ENCODE measurements at regions not wholly inside any gene's neighbourhood (a gene's known extent, or its start where the extent isn't known, plus 50 kb on each side); places are given as distances from the start of the nearest gene placed in this dataset.
"Not testable (repeated sequence)": the region's sequence is repeated elsewhere in the genome, so short reads cannot be mapped to it uniquely, and the experiment has no call there.

- Histone ChIP-seq H3K4me1 (peaks cover 0 to 6% (median 2%) of the 10 kb centered on the region in 4 donors), H3K27me3 (no peaks in the 10 kb centered on the region), H3K36me3 (no peaks in the 10 kb centered on the region), H3K4me3 (no peak overlapping the region), H3K9me3 (no peaks in the 10 kb centered on the region), H3K27ac (peak overlapping the region in 1 of 4 donors; percentile 25)
- intact Hi-C loops (cut with DNase I; ENCODE audit: low total_unique reads) (no loop called here), in situ Hi-C loops (cut with MboI; ENCODE audit: low pct_ligation_motif_present in 1 of 4, low pct_unique_long_range_greater_than_20kb in 1 of 4, low sequenced_read_pairs in 3 of 4) (no loop called here)
- DNase-seq = no peak
- TF ChIP-seq POLR2A (IDR thresholded peaks at IDR 0.05) (no peak), EP300 (IDR thresholded peaks at IDR 0.05; ENCODE audit: low read depth) (no peak), CTCF (IDR thresholded peaks at IDR 0.05) (no peak), POLR2AphosphoS5 (IDR thresholded peaks at IDR 0.05) (no peak)
- 55 to 59% methylated on average over 7 of the region's 7 CpGs for WGBS, 2 donors (ENCODE audit: low coverage in 1 of 2)
Measured at GRCh38 chr1:112840631-112841624, 115.1 kb downstream of the SLC16A1 start.

GRCh38 chr1:112836642-112837041 lies 119.4 kb downstream of the SLC16A1 start:
- in situ Hi-C loops (cut with MboI; ENCODE audit: low pct_ligation_motif_present in 1 of 4, low pct_unique_long_range_greater_than_20kb in 1 of 4, low sequenced_read_pairs in 3 of 4) (no loop called here), intact Hi-C loops (cut with DNase I; ENCODE audit: low total_unique reads) (no loop called here)
- H3K9me3 ChIP-seq = no peaks in the 10 kb centered on the region
- TF ChIP-seq POLR2A (IDR thresholded peaks at IDR 0.05) (no peak), POLR2AphosphoS5 (IDR thresholded peaks at IDR 0.05) (no peak), EP300 (IDR thresholded peaks at IDR 0.05; ENCODE audit: low read depth) (no peak), CTCF (IDR thresholded peaks at IDR 0.05) (no peak)
- no peak overlapping the region for H3K4me3 ChIP-seq
- H3K27me3 ChIP-seq = no peaks in the 10 kb centered on the region
- H3K27ac ChIP-seq = no peak overlapping the region
- DNase-seq = no peak
- peaks cover 0 to 6% (median 2%) of the 10 kb centered on the region in 4 donors for H3K4me1 ChIP-seq
- H3K36me3 ChIP-seq = no peaks in the 10 kb centered on the region
- WGBS, 2 donors (ENCODE audit: low coverage in 1 of 2) = 4 to 22% methylated on average over 3 of the region's 3 CpGs

GRCh38 chr1:112833806-112834205 lies 118.7 kb upstream of the PPM1J start:
- in situ Hi-C loops (cut with MboI; ENCODE audit: low pct_ligation_motif_present in 1 of 4, low pct_unique_long_range_greater_than_20kb in 1 of 4, low sequenced_read_pairs in 3 of 4) (no loop called here), intact Hi-C loops (cut with DNase I; ENCODE audit: low total_unique reads) (no loop called here)
- Histone ChIP-seq H3K27me3 (no peaks in the 10 kb centered on the region), H3K36me3 (no peaks in the 10 kb centered on the region), H3K27ac (no peak overlapping the region), H3K4me1 (no peaks in the 10 kb centered on the region), H3K4me3 (no peak overlapping the region), H3K9me3 (no peaks in the 10 kb centered on the region)
- TF ChIP-seq EP300 (IDR thresholded peaks at IDR 0.05; ENCODE audit: low read depth) (no peak), POLR2AphosphoS5 (IDR thresholded peaks at IDR 0.05) (no peak), CTCF (IDR thresholded peaks at IDR 0.05) (no peak), POLR2A (IDR thresholded peaks at IDR 0.05) (no peak)
- 75% methylated on average over 2 of the region's 2 CpGs; no CpG with 5 or more reads in 1 of the 2 donors for WGBS, 2 donors (ENCODE audit: low coverage in 1 of 2)
- no peak for DNase-seq

DNA sequence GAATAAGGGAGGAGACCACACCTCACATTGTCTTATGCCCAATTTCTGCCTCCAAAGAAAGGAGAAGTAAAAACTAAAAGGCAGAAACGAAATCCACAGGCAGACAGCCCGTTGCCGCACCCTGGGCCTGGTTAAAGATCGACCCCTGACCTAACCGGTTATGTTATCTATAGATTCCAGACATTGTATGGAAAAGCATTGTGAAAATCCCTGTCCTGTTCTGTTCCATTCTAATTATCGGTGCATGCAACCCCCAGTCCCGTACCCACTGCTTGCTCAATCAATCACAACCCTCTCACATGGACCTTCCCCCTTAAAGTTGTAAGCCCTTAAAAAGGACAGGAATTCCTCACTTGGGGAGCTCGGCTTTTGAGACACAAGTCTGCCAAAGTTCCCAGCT lies 117.1 kb upstream of the PPM1J start:
- H3K4me1 ChIP-seq; H3K36me3 ChIP-seq; DNase-seq; in situ Hi-C loops (cut with MboI; ENCODE audit: low pct_ligation_motif_present in 1 of 4, low pct_unique_long_range_greater_than_20kb in 1 of 4, low sequenced_read_pairs in 3 of 4); H3K9me3 ChIP-seq; intact Hi-C loops (cut with DNase I; ENCODE audit: low total_unique reads); H3K27ac ChIP-seq; H3K4me3 ChIP-seq; H3K27me3 ChIP-seq: not testable (repeated sequence)
- 75 to 84% methylated on average over 8 of the region's 8 CpGs for WGBS, 2 donors (ENCODE audit: low coverage in 1 of 2)

GRCh38 chr1:112829691-112830090 lies 114.6 kb upstream of the PPM1J start:
- WGBS, 2 donors (ENCODE audit: low coverage in 1 of 2) = 94% methylated on average over 3 of the region's 3 CpGs; no CpG with 5 or more reads in 1 of the 2 donors
- in situ Hi-C loops (cut with MboI; ENCODE audit: low pct_ligation_motif_present in 1 of 4, low pct_unique_long_range_greater_than_20kb in 1 of 4, low sequenced_read_pairs in 3 of 4); H3K36me3 ChIP-seq; intact Hi-C loops (cut with DNase I; ENCODE audit: low total_unique reads); H3K4me3 ChIP-seq; H3K9me3 ChIP-seq; H3K27ac ChIP-seq; DNase-seq; H3K4me1 ChIP-seq; H3K27me3 ChIP-seq: not testable (repeated sequence)

Measured in transverse colon (tissue), 4 donors.